GM18867 (cell line): ENCODE measurements at regions not wholly inside any gene's neighbourhood (a gene's known extent, or its start where the extent isn't known, plus 50 kb on each side); places are given as distances from the start of the nearest gene placed in this dataset.

Source experiments
- ATAC-seq: cut with Tn5 transposase; IDR thresholded peaks from one replicate; pipeline ENCODE4 v1.9.1; 2021; ENCODE audit warnings: mild to moderate bottlenecking, moderate library complexity; ENCODE audit not compliant: unreplicated experiment

DNA sequence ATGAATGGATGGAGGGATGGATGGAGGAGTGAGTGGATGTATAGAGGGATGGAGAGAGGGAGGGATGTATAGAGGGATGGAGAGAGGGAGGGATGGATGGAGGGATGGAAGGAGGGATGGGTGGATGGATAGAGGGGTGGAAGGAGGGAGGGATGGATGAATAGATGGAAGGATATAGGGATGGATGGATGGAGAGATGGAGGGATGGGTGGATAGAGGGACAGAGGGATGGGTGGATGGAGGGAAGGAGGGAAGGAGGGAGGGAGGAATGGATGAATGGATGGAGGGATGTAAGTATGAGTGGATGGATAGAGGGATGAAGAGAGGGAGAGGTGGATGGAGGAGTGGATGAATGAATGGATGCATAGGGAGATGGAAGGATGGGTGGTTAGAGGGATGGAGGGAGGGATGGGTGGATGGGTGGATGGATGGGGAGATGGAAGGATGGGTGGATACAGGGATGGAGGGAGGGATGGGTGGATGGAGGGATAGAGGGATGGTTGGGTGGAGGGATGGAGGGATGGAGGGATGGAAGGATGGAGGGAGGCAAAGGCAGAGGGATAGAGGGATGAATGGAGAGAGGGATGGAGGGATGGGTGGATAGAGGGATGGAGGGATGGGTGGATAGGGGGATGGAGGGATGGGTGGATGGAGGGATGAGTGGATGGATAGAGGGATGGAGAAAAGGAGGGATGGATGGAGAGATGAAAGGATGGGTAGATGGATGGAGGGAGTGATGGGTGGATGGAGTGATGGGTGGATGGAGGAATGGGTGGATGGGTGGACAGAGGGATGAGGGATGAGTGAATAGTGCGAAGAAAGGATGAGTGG is 313.8 kb downstream of the UACA start:
- ATAC-seq = no peak

DNA sequence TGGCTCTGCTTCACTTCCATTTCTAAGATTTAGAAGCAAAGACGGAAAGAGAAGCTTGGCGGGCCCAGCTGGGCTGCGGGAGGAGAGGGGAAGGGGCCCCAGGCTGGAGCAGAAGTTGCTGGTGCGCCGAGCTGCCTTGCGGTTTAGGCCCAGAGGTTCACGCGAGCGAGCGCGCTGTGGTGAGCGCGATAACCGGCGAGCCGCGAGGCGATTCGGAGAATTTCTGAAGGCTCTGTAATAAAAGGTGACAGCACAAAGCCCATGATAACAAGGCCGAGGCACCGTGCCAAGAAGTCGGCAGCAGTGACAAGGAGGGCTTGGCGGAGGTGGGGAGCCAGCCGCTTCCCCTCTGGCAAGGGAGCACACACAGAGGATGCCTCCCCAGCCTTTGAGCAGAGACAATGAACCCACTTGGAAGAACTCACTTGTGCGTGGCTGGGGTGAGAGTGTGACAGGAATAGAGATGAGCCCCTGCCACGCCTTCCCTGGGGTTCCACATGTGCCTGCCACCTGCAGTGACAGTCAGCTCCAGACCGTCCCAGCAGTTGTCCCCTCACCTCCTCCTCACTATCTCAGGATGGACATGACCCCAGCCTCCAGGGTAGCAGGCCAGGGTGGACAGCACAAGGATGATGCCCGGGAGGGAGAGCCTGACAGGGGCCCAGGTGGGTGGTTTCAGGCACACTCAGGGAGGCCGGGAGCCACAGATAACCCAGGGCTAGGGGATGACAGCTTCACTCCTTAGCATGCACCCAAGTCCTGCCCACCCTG is 315.2 kb downstream of the UACA start:
- ATAC-seq = no peak

- no peak for ATAC-seq
These were observed 315.8 kb downstream of the UACA start for GRCh38 chr15:70447521-70447920.

GRCh38 chr15:70447081-70447480 is 316.3 kb downstream of the UACA start:
- no peak for ATAC-seq

- ATAC-seq = no peak
These were observed 319.7 kb downstream of the UACA start for GRCh38 chr15:70443486-70444273.

GRCh38 chr15:70442616-70443321 is 320.6 kb downstream of the UACA start:
- no peak for ATAC-seq

DNA sequence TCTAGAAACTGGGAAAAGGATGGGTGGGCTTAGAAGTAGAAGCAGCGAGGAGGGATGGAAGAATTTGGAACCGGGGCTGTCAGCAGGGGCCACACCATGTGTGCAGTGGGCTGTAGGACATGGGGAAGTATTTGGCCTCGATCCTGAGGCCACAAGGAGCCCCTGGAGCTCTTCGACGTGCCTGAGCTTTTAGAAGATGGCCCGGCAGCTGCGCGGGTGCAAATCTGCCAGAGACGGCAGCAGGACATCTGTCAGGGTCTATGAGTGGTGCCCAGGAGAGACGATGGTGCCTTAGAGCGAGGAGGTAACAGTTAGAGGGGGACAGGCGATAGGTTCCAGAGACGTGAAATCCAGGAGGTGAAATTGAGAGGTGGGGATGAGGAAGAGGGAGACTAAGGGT is 321.1 kb downstream of the UACA start:
- no peak for ATAC-seq

- ATAC-seq = no peak
These were observed 322.8 kb downstream of the UACA start for GRCh38 chr15:70440416-70441138.

DNA sequence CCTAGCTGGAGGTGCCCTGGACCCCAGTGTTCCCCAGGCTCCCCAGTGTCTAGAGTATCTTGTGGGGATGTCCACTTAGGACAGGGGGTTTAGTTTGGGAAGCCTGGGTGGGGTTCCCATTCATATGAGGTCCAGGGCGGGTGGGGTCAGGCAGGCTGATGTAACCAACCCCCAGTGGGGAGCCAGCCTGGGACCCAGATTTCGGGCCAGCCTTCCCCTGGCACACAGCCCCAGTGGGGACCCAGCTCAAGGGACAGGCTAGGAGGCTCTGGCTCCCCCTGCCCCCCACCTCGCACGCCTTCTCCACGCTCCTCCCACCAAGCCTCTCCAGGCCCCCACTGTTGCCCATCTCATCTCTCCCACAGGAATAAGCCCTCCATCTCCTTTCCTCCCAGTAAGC is 323.5 kb downstream of the UACA start:
- no peak for ATAC-seq

DNA sequence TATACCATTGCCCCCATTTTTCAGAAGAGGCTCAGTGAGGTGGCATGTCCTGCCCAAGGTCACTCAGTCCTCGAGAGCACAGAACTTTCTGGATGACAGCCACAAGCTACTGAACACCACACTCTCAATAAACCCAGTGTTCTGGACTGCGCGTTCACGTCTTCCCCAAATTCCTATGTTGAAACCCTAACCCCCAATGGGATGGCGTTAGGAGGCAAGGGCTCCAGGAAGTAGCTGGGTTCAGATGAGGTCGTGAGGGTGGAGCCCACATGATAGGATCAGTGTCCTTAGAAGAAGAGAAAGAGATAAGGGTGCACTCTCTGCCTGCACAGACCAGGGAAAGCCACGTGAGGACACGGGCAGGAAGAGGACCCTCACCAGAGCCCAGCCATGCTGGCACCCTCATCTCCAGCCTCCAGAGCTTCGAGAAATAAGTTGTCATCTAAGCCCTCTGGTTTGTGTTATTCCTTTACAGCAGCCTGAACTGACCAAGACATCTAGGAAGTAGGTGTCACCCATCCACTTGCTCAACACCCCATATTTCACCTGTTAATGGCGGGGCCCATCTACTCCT is 324.0 kb downstream of the UACA start:
- no peak for ATAC-seq

DNA sequence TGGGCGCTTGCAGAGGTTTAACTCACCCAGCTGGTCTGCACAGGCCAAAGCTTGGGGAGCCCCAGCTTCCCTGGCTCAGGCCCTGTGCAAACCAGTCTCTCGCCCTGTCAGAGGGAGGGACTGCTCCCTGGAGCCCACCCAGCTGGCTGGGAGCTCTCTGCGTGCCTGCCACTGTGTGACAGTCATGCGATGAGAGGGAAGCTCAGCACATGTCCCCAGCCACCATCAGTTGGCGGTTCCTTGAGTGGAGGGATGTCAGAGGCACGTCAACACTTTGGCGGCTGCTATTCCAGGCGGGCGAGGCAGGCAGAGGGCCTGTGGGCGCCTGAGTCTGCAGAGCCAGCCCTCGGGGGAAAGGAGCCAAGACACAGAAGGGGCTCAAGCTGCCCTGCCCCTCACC is 324.6 kb downstream of the UACA start:
- no peak for ATAC-seq

GRCh38 chr15:70437882-70438451 is 325.4 kb downstream of the UACA start:
- ATAC-seq = no peak

DNA sequence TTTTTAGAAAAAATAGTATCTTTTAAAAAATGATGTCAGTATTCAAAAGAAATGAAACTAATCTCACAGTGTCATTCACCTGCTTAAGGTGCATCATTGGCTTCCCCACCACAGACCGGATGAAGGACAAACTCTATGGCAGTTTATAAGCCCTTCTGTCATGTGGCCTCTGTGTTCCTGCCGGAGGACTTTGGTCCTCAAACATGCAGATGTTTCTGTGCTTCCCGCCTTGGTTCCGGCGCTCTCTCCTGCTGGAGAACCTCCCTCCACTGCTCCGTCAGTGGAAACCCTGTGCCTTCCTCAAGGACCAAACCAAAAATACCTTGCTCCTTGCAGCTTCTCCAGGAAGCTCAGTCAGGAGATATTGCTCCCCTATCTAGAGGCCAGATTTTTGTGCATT is 326.3 kb downstream of the UACA start:
- ATAC-seq = no peak

GRCh38 chr15:70436428-70436827 is 326.9 kb downstream of the UACA start:
- ATAC-seq = no peak

- ATAC-seq = no peak
These were observed 327.5 kb downstream of the UACA start for GRCh38 chr15:70435872-70436271.

GRCh38 chr15:70435369-70435768 is 328.0 kb downstream of the UACA start:
- ATAC-seq = no peak

DNA sequence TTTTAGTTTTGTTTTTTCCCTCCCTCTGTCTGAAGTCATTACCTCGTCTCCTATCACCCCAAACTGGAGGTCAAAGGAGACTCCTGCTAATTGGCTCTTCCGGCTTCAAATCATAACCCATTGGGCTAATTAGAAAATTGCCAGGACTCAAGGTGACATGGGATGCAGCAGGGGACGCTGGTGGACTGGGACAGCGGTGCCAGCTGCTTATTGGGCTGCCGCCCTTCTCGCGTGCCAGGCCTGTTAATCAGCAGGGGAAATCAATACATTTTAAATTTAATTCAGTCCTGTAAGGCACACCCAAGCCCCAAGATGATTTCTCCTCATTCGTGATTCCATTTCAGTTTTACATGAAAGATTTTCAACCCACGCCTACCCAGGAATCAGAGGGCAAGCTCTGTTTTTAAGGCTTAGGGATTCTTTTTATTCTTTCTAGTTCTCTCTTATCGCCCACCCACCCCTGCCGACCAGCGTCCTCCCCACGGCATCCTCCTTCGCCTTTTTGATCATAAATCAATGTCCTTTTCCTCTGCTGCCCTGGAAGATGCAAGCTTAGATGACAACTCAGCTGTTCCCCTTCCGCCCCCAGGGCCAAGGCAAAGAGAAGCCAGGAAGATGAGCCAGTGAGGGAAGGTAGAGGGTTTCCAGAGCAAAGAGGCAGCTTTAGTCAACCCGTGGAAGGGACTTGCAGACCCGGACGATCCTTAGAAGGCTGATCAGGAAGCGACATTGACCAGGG is 329.6 kb downstream of the UACA start:
- no peak for ATAC-seq

GRCh38 chr15:70432924-70433495 is 330.3 kb downstream of the UACA start:
- ATAC-seq = no peak
